C4-2B (cell line): ENCODE measurements at regions not wholly inside any gene's neighbourhood (a gene's known extent, or its start where the extent isn't known, plus 50 kb on each side); places are given as distances from the start of the nearest gene placed in this dataset.

ENCODE experiments used
- H3K27ac ChIP-seq: fragments of 450-650 bp; 2 replicates; pipeline ENCODE4 v1.5.1; 2017
- ZFX ChIP-seq: fragments of 450-650 bp; IDR thresholded peaks from 2 replicates; pipeline ENCODE4 v1.6.1; 2017
- TF ChIP-seq, protein P1 (sequence below): fragments of 450-650 bp; conservative IDR thresholded peaks from 2 replicates; pipeline ENCODE4 v1.5.1; 2017; ENCODE audit warnings: mild to moderate bottlenecking

GRCh38 chr20:12699374-12700228 lies 309.2 kb upstream of the SPTLC3 start:
- TF ChIP-seq, protein P1, sequence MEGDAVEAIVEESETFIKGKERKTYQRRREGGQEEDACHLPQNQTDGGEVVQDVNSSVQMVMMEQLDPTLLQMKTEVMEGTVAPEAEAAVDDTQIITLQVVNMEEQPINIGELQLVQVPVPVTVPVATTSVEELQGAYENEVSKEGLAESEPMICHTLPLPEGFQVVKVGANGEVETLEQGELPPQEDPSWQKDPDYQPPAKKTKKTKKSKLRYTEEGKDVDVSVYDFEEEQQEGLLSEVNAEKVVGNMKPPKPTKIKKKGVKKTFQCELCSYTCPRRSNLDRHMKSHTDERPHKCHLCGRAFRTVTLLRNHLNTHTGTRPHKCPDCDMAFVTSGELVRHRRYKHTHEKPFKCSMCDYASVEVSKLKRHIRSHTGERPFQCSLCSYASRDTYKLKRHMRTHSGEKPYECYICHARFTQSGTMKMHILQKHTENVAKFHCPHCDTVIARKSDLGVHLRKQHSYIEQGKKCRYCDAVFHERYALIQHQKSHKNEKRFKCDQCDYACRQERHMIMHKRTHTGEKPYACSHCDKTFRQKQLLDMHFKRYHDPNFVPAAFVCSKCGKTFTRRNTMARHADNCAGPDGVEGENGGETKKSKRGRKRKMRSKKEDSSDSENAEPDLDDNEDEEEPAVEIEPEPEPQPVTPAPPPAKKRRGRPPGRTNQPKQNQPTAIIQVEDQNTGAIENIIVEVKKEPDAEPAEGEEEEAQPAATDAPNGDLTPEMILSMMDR: no peak
- H3K27ac ChIP-seq: no peak overlapping the region

DNA sequence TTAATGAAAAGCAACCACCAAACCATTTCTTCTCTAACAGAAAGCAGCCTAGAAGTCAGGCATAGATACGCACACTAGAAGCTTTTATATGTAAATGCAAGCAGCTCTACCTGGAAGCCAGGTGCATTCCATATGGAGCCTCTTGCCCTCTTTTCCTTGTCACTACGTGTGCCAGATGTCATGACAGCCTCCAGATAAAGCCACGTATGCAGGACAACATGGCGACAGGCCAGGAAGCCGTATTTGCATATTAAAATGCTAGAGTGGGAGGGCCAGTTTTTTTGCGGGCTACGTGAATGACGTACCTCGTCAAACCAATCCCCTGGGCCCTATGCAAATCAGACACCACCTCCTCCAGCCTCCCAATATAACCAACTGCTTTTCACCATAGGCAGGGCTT lies 308.1 kb upstream of the SPTLC3 start:
- TF ChIP-seq, protein P1: no peak
- TF ChIP-seq ZFX: no peak
- no peak overlapping the region for H3K27ac ChIP-seq

DNA sequence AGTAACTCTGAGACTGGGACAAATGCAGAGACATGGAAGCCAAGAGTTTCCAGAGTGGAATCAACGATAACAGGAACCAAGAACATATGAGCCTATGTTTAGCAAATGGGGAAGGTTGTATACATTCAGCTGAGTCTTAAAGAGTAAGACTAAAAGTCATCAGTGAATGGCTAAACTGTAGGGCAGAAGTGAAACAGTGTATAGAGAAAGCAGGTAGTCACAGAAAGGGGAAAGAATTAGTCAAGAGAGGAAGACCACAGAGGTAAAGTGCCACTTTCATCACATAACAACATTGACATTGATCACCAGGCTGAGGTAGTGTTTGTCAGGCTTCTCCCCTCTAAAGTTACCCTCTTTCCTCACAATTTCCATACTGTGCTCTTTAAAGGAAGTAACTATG lies 306.5 kb upstream of the SPTLC3 start:
- TF ChIP-seq ZFX: no peak
- TF ChIP-seq, protein P1: no peak
- no peak overlapping the region for H3K27ac ChIP-seq

- TF ChIP-seq, protein P1: no peak
- no peak for TF ChIP-seq ZFX
- no peak overlapping the region for H3K27ac ChIP-seq
Observed at GRCh38 chr20:12715371-12715770, 293.4 kb upstream of the SPTLC3 start.

GRCh38 chr20:12715991-12716680 lies 292.6 kb upstream of the SPTLC3 start:
- TF ChIP-seq ZFX: no peak
- TF ChIP-seq, protein P1: no peak

GRCh38 chr20:12717061-12717460 lies 291.7 kb upstream of the SPTLC3 start:
- TF ChIP-seq, protein P1: no peak
- TF ChIP-seq ZFX: no peak
- no peak overlapping the region for H3K27ac ChIP-seq

More at GRCh38 chr20:12715991-12716680, 292.6 kb upstream of the SPTLC3 start:
- no peak overlapping the region for H3K27ac ChIP-seq

GRCh38 chr20:12718619-12719018 lies 290.2 kb upstream of the SPTLC3 start:
- TF ChIP-seq ZFX: no peak
- TF ChIP-seq, protein P1: no peak
- no peak overlapping the region for H3K27ac ChIP-seq
